Putamen (tissue), 1 donor: ENCODE measurements at regions not wholly inside any gene's neighbourhood (a gene's known extent, or its start where the extent isn't known, plus 50 kb on each side); places are given as distances from the start of the nearest gene placed in this dataset.
"Not testable (repeated sequence)": the region's sequence is repeated elsewhere in the genome, so short reads cannot be mapped to it uniquely, and the experiment has no call there.

Experiments
- DNase-seq: peaks from one replicate; pipeline ENCODE4 v3.0.0-alpha.2; 2016; ENCODE audit warnings: low spot score

DNA sequence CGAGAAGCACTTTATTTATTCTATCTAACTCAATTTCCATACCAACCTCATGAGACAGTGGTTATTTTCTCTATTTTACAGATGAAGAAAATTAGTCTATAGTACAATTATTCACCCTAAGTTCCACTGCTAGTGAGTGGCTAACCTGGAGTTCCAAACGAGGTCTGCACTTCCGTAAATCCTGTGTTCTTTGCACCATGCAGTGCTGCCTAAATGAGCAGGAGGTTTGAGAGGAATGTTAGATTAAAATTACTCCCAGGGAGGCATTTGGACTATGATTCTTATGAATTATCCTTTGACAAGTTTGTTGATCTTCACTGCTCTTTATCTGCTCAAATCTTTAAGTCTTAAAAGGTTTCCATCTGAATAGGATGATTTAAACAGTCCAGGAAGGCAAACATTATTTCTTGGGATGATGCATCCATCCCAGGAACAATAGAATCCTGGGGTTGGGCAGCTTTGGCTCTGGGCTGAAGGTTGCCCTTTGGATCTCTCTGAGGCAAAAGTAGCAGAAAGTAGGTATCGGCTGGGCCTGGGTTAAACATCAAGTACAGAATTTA, 400.8 kb downstream of the REEP3 start:
- DNase-seq: no peak

DNA sequence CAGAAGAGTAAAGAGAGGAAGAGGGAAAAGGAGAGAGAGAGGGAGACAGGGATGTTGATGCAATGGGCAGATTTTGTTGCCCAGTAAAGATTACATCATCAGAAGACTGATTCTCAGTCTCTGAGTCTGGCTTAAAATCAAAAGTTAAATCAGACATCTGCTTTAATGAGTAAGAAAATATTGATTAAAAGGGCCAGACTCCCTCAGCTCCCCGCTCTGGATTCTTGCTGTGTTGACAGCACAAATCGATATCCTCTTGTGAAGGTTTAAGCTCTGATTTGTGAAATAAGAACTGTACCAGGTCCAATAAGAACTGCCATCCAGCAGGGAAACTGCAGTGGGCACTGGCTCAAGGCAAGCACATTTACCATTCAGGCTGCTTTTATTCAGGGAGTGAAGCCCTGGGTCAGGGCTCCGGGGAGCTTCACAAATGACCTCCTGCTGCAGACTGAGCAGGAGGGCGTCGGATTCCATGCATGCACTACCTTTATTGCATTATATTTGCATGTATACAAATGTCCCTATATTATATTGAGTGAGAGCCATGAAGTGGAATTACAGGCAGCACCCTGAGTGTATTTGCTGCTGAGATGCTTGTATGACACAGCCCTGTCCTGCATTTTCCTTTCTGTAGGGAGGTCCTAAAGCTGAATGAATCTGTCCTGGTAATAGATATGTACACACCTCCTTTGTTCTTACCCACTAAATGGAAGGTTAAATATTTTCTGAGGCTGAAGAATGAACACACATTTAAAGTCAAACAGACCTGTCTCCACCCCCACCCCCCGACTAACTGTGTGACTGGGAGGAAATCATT, 401.5 kb downstream of the REEP3 start:
- DNase-seq: no peak

GRCh38 chr10:63929831-63930467, 408.7 kb downstream of the REEP3 start:
- no peak for DNase-seq

DNA sequence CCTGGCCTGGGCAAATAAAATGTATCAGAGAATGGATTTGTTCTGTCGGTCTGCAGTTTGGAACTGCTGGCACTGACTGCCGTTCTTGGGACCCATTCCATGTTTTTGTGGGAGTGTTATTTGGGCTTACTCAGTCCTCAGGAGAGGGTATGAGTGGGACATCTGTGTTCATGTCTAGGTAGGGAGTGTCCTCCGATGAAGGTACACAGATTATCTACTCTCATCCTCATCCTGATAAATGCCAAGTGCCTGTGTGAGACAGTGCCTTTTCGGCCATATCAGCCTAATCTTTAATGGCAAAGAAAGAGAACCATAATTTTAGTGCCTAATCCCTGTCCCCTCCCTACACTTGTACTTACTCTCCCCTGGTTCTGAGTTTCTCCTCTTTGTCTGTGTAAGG, 409.4 kb downstream of the REEP3 start:
- DNase-seq: no peak

DNA sequence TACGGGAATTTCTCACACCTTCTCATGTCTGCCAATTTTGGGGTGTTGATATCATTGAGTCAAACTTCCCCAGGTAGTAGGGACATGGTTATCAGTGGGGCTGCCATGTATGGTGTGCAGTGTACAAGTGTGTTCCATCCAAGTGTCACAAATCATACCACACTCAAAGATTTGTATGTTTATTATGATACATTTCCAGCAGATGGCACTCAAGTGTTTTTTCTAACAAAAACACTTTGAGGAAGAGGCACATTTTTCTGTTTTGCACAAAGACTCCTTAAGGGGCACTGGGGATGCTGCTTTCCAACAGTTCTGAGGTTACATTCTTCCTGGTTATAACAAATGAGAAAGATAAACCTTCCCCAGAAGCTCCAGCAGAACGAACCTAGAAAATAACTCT, 414.5 kb downstream of the REEP3 start:
- no peak for DNase-seq

GRCh38 chr10:63940277-63940922, 419.2 kb downstream of the REEP3 start:
- no peak for DNase-seq

- DNase-seq: no peak
Observed at GRCh38 chr10:63964406-63964805, 443.2 kb downstream of the REEP3 start.

DNA sequence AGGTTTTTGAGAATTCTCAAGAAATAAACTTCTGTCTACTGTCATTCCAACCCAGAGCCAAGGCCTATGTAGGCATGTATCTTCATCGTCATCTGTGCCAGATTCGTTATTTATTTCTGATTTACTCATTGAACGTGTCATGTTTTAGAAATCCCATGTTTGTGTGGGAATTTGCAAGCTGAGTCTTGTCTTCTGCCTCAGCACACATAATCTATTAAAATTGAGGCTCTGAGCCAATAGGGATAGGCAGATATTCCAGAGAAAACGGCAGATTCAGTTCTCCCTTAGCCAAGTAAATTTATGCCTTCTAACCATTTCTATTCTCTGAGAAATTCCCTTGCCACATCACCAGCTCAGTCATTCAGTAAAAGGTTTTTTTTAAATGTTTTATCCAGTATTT, 444.6 kb downstream of the REEP3 start:
- no peak for DNase-seq

GRCh38 chr10:63972949-63973827, 452.0 kb downstream of the REEP3 start:
- no peak for DNase-seq

GRCh38 chr10:63976538-63976937, 455.3 kb downstream of the REEP3 start:
- peak; percentile 10 for DNase-seq

GRCh38 chr10:63977329-63977923, 456.2 kb downstream of the REEP3 start:
- peak; percentile 26 for DNase-seq

DNA sequence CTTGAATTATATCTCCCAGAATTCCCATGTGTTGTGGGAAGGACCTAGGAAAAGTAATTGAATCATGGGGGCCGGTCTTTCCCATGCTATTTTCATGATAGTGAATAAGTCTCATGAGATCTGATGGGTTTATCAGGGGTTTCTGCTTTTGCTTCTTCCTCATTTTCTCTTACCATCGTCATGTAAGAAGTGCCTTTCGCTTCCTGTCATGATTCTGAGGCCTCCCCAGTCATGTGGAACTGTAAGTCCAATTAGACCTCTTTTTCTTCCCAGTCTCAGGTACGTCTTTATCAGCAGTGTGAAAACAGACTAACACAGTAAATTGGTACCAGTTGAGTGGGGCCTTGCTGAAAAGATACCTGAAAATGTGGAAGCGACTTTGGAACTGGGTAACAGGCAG, 459.7 kb downstream of the REEP3 start:
- not testable (repeated sequence) for DNase-seq

DNA sequence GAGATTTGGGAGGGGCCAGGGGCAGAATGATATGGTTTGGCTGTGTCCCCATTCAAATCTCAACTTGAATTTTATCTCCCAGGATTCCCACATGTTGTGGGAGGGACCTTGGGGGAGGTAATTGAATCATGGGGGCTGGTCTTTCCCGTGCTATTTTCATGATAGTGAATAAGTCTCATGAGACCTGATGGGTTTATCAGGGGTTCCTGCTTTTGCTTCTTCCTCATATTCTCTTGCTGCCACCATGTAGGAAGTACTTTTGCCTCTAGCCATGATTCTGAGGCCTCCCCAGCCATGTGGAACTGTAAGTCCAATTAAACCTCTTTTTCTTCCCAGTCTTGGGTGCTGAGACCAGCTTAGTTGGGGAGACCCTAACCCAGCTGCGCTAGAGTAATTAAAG, 462.9 kb downstream of the REEP3 start:
- DNase-seq: not testable (repeated sequence)

- DNase-seq: no peak
Observed at GRCh38 chr10:63986536-63986935, 465.3 kb downstream of the REEP3 start.

DNA sequence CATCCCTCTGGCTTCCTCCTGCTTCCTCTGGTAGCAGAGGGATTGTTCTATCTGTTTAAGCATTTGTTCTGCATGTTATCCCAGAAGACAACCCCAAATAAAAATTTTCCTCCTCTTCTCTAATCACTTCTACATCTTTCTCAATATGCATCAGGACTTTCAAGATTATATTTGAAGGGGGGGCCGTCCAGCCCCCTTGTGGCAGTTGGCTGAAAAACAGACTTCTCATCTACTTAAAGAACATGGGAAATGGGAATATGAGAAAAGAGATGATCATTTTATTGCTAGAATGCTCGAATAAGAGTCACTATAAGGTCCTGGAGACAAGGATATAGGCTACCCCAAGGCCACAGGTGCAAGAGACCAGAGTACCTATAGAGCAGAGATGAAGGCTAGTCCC, 466.0 kb downstream of the REEP3 start:
- DNase-seq: no peak

- DNase-seq: no peak
Observed at GRCh38 chr10:63994371-63994770, 473.2 kb downstream of the REEP3 start.

DNA sequence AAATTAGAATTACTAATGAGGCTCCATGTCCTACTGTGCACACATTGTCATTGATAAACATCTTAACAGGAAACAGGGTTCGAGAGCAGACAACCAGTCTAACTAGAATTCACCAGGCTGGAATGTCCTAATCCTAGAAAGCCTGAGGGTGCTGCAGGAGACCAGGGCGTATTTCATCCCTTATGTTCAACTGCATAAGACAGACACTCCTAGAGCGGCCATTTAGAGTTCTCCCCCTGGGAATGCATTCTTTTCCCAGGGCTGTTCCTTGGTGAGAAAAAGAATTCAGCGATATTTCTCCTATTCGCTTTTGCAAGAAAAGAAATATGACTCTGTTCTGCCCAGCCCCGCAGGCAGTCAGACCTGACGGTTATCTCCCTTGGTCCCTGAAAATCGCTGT, 486.0 kb downstream of the REEP3 start:
- no peak for DNase-seq

- no peak for DNase-seq
Observed at GRCh38 chr10:64010711-64011110, 489.5 kb downstream of the REEP3 start.

DNA sequence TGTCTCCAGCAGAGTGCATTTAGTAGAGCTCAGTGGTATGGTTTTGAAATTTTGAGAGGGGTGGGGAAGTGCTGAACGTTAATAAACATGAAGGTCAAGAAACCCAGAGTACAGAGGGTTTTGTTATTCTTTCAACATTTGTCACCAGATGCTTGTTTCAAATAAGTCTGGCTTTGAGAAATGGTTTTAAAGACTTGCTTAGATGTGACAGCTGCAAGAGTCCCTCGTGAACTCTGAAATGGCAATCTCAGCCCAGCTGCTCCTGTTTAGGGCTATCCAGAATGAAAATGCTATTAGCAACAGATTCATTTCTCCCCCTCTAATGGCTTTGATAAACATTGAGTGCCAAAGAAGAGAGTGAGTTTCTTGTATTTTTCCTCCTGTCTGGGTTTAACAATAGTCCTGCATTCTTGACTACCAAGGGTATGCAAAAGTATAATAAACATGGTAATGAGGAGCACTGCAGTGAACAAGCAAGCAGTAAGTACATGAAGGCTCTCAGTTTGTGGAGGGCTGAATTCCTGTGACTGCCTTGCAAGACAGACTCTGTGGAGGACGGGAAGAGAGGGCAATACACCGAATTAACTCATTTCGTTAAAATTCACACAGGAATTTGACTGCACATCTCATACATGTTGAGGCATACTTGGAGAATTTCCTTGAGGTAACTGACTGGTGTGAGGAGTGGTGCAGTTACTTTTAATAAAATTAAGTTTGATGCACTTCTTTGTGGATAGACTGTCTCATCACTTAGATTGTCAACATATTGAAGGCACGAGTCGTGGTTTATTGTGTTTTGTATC, 490.9 kb downstream of the REEP3 start:
- no peak for DNase-seq

- no peak for DNase-seq
Observed at GRCh38 chr10:64014281-64014680, 493.1 kb downstream of the REEP3 start.
